ENCODE measurements at regions not wholly inside any gene's neighbourhood (a gene's known extent, or its start where the extent isn't known, plus 50 kb on each side); places are given as distances from the start of the nearest gene placed in this dataset.

- DNase-seq (ENCODE audit: low read depth) = no peak
These were observed 216.7 kb downstream of the GRIN2B start for GRCh38 chr12:13764748-13765147.

DNA sequence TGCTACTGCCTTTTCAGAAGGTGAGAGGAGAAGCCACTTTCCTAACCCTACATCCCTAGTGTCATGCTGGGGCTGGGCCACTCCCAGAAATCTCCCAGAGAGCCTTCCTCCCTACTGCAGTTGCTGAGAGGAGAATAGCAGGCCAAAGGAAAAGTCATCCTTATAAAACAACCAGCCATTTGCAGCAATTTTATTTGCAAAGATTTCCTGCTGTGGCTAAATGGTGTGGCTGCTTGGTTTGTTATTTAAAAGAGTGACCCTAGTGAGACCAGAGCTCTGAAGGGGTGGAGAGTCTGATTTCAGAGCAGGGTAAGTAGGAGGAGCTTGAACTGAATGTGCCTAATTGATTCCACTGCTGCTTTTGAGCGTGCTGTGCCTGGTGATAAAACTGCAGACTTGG, 232.0 kb downstream of the GRIN2B start:
- DNase-seq (ENCODE audit: low read depth) = no peak

- DNase-seq (ENCODE audit: low read depth) = no peak
These were observed 236.1 kb downstream of the GRIN2B start for GRCh38 chr12:13745111-13745860.

DNA sequence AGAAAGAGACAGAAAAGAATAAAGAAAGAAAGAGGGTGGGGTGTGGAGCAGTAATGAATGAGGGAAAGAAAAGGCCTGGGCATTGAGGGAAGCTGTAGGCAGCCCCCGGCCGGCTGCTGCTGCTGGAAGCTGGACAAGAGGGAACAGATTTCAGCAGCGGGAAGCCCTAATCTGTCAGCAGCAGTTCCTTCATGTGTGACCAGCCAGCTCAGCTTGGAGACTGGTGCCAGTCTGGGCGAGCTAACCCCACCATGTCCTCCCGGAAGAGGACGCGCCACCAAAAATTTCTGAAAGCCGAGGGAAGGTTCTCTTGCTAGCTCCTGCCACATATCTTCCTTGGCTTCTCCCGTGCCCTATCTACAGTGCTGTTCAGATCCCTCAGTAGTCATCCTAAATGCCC, 236.8 kb downstream of the GRIN2B start:
- no peak for DNase-seq (ENCODE audit: low read depth)

GRCh38 chr12:13740149-13740545, 241.3 kb downstream of the GRIN2B start:
- no peak for DNase-seq (ENCODE audit: low read depth)

DNA sequence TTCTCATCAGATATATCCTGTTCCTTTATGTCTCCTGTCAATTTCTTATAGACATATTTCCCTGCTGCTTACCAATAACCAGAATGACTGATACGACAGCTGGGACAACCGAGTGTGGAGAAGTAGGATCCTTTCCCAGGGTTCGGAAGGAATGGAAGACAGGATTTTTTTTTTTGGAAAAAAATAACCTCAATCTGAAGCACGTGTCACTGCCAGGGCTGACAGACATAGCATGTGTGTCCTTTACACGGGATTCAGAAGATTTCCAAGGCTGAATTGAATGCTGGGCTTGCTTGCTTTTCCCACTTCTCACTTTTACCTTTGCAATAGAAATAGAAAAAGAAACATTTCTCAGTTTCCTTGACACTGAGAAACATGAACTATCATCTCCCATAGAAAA, 245.7 kb downstream of the GRIN2B start:
- no peak for DNase-seq (ENCODE audit: low read depth)

- DNase-seq (ENCODE audit: low read depth) = no peak
These were observed 246.7 kb downstream of the GRIN2B start for GRCh38 chr12:13734584-13735152.

- no peak for DNase-seq (ENCODE audit: low read depth)
These were observed 253.7 kb downstream of the GRIN2B start for GRCh38 chr12:13727707-13728195.

DNA sequence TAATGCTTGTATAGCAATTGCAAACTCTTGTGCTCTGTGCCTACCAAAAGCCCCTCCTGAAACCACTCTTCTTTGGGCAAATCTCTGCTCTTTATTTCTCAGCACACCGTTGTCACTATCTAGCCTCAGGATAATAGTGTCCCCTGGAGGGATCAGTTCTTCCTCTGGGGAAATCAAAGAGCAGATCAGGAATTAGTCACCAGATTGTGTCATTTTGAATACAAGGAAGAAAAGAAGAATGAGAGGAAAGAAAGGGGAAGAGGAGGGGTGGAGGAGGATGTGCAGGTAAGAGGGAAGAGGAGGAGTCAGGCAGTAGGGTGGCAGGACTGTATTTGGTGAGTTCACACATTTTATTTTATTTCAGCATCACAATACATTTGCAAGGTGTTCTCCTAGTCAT, 256.4 kb downstream of the GRIN2B start:
- DNase-seq (ENCODE audit: low read depth) = no peak

GRCh38 chr12:13724136-13724535, 257.3 kb downstream of the GRIN2B start:
- DNase-seq (ENCODE audit: low read depth) = no peak

- DNase-seq (ENCODE audit: low read depth) = no peak
These were observed 261.4 kb downstream of the GRIN2B start for GRCh38 chr12:13719986-13720385.

- no peak for DNase-seq (ENCODE audit: low read depth)
These were observed 263.1 kb downstream of the GRIN2B start for GRCh38 chr12:13718271-13718670.

GRCh38 chr12:13716119-13716518, 265.3 kb downstream of the GRIN2B start:
- no peak for DNase-seq (ENCODE audit: low read depth)

DNA sequence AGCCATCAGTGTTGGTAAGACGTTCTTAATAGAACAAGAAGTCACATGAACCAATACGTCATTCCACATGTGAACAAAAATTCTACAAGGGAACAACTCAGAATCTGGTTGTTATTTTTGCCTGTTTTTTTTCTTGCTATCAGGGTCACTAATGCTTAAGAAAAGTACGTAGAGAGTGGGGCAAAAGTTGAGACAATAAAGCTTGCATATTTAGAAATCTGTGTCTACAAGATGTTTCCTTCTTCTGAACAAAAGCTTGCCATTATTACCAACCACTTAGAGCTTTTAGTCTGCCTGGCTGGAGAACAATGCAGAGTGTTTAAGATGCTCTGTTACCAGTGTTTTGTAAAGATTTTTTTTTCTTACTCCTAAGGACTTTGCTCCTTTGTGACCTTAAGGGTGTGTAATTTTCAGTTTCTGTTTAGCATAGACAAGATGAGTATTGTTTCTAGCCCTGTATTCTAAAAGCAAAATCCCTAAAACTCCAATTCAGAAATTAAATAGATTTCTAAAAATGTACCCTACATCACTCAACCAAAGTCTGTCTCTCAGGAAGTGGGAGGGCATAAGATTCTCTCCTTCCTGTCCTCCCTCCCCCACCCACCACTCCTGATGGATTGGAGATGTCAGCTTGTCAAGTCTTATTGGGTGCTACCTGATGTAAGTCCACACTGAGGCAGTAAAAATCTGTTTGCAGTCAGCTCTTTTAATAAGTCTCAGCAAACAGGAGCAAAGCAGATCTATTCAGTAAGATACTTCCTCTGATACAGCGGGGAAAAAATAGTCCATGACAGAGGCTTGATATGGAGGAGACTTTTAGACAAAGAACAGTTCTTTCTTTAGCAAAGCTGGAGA, 267.6 kb downstream of the GRIN2B start:
- DNase-seq (ENCODE audit: low read depth) = no peak

DNA sequence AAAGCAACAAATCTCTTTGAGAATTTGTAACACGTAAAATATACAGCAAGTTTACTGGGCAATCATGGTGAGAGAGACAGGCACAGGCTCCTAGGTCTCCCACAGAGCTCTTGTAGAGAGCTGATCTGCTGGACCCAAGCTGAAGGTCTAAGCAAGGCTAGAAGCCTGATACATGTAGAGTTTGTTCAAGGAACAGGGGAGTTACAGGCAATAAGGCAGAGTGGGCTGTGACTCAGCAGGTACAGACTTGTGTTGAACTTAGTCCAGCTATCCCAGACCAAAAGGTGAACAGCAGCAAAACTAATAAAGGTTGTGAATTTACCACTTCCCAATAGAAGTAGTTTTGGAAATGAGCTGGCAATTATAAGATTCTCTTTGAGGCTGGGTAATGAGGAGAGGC, 273.6 kb downstream of the GRIN2B start:
- DNase-seq (ENCODE audit: low read depth) = no peak

DNA sequence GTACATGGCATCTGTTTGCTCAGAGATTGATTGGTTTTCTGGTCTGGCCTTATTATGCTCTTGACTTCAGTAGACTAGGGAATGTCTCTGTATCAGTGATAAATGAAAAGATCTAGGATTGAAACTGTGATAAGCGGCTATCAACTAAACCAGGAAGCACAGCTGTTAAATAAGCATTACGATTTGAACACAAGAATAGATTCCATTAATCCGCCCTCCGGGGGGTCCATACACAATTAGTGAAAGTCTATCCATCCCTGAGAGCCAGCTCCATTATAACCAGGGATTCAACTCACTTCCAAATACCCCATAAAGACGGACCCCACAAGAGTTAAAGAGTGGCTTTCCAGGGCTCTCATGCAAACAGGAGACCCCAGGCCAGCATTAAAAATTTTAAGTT, 279.0 kb downstream of the GRIN2B start:
- DNase-seq (ENCODE audit: low read depth) = no peak

DNA sequence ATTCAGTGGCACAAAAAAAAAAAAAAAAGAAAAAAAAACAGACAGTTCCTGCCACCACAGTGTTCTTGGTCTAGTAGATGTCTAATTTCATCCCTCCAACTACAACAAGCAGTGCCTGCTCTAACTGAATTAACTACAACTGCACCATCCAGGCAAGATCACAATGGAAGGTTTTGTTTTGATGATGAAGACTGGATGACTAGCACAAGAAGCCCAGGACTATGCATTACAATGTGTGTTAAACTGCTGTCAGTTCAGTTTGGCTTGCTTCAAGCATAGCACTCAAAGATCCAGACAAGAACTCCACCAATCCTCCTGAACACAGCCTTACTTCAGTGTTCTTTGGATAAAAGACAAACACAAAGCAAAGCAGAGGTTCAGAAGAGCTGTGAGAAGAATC, 279.9 kb downstream of the GRIN2B start:
- no peak for DNase-seq (ENCODE audit: low read depth)

DNA sequence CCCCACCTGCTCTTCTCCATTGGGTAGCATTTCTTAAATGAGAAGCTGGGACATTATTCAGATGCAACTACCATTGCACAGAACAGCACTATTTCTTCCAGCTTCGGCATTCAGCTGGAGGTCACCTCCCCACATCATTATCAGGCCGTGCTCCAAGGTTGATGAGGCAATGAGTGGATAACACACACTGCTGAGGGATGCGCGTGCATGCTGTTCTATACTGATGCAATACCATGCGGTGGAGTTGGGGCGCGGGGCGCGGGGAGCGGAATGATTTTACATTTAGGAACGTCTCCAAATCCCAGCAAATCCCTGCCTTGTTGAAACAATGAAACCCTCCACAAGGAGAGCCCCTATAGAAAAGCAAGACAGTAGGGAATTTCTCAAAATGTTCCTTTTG, 283.4 kb downstream of the GRIN2B start:
- DNase-seq (ENCODE audit: low read depth) = no peak

DNA sequence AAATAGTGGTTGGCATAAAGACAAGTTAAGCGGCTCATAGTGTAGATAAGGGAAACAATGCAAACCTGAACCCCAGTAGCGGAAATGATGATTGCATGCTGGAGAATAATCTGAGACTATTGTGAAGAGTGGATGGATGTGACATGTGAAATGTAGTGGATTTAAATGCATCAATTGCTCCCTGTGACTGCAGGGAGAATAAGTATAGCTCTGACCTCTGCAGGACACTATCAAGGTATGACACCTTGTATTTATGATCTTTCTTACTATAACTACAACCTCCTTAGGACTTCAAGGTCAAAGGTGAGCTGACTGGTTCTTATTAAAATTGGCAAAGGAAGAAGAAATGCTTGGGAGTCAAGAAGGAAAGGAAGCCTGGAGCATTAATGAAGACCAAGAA, 285.6 kb downstream of the GRIN2B start:
- no peak for DNase-seq (ENCODE audit: low read depth)

GRCh38 chr12:13692332-13692731, 289.1 kb downstream of the GRIN2B start:
- DNase-seq (ENCODE audit: low read depth) = no peak

- no peak for DNase-seq (ENCODE audit: low read depth)
These were observed 289.8 kb downstream of the GRIN2B start for GRCh38 chr12:13691598-13691997.

- no peak for DNase-seq (ENCODE audit: low read depth)
These were observed 293.8 kb downstream of the GRIN2B start for GRCh38 chr12:13687633-13688032.

DNA sequence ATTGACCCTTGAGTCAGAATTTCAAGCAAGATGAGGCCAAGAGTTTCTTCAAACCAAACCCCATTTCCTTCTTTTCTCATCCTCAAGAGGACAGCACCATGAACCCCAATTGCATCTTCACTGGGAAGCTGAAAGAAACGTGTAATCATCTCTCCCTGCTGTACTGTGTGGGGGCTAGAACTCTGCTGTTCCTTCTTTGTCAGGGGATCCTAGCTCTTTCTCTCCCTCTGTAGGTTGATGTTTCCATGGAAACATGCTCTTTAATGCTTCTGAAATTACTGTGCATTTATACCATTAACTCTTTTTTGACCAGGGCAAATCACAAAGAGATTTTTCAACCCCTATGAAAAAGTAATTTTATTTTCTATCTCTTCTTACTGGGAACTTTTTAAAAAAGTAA, 295.1 kb downstream of the GRIN2B start:
- DNase-seq (ENCODE audit: low read depth) = no peak
